Heart right ventricle (tissue), 16 donors: ENCODE measurements at regions not wholly inside any gene's neighbourhood (a gene's known extent, or its start where the extent isn't known, plus 50 kb on each side); places are given as distances from the start of the nearest gene placed in this dataset.

Source experiments
- ATAC-seq, 8 donors: fragments of 200-7000 bp; cut with Tn5 transposase; one replicate each; pipeline ENCODE4 v1.9.1; 2020; ENCODE audit warnings: mild to moderate bottlenecking in 8 of 8, moderate library complexity in 8 of 8, moderate number of reproducible peaks in 1 of 8
- DNase-seq, 2 donors: peaks; one replicate each; pipeline ENCODE4 v3.0.0-alpha.2; 2020
- H3K27ac ChIP-seq, 10 donors: fragments of 200-600 bp; sonication (generic) in 2 of 10; one replicate each; pipeline versions ENCODE4 v1.5.0 to v1.8.0; 2020 to 2022; ENCODE audit warnings: mild to moderate bottlenecking in 3 of 10
- H3K27me3 ChIP-seq, 7 donors: fragments of 200-600 bp; one replicate each; pipeline ENCODE4 v1.8.0; 2021 to 2022; ENCODE audit warnings: mild to moderate bottlenecking in 2 of 7
- H3K36me3 ChIP-seq, 9 donors: fragments of 200-600 bp; sonication (generic) in 1 of 9; one replicate each; pipeline versions ENCODE4 v1.5.0 to v1.8.0; 2020 to 2022; ENCODE audit warnings: mild to moderate bottlenecking in 2 of 9
- H3K4me1 ChIP-seq, 9 donors: fragments of 200-600 bp; sonication (generic) in 1 of 9; one replicate each; pipeline versions ENCODE4 v1.5.0 to v1.8.0; 2020 to 2022; ENCODE audit warnings: mild to moderate bottlenecking in 4 of 9
- H3K4me3 ChIP-seq, 10 donors: fragments of 200-600 bp; sonication (generic) in 2 of 10; one replicate each; pipeline versions ENCODE4 v1.5.0 to v1.8.0; 2020 to 2022; ENCODE audit warnings: mild to moderate bottlenecking in 7 of 10, moderate library complexity in 2 of 10
- H3K9me3 ChIP-seq, 11 donors: fragments of 200-600 bp in 10 of 11; sonication (generic) in 2 of 11; one replicate each; pipeline versions ENCODE4 v1.5.0 to v1.8.0; 2013 to 2022; ENCODE audit warnings: mild to moderate bottlenecking in 2 of 11, control low read depth in 1 of 11, moderate library complexity in 1 of 11
- CTCF ChIP-seq, 9 donors: fragments of 200-600 bp; sonication (generic) in 2 of 9; IDR thresholded peaks; one replicate each; pipeline versions ENCODE4 v1.5.0 to v1.8.0; 2021 to 2022; ENCODE audit warnings: antibody characterized with exemption in 9 of 9, mild to moderate bottlenecking in 5 of 9, moderate library complexity in 1 of 9
- WGBS, 2 donors: extraction: QIAGEN DNeasy Blood & Tissue Kit; methylation state at CpG; one replicate each; pipeline ENCODE4 v1.1.7; 2013; ENCODE audit warnings: inconsistent platforms in 1 of 2; 5-methylcytosine and 5-hydroxymethylcytosine counted together
- intact Hi-C, 10 donors: fragments of 100-400 bp; cut with DNase I; formaldehyde crosslinking; loops; one replicate each; pipeline versions ENCODE4 v1.11.1 to v1.14.2; 2022
- donor health status: Arrhythmogenic right ventricular cardiomyopathy.
- donor health status: ischemic (EF 13 %, LVEDD 7.1; RV severe dilation, severe dysfunction).
- donor health status: healthy with polysubstance abuse.
- donor health status: DM: no; HTN: yes; CAD: no.
- donor health status: DM: no; HTN: no; CAD: no.
- donor health status: ischemic (EF 25% LVEDD 6.9; RV normal size, moderate dysfunction).
- donor health status: ischemic (EF 25% LVEDD 5.7; RV mildly dilated, moderate dysfunction).
- donor health status: healthy.
- donor health status: DM: yes; HTN: yes; CAD: no.
- donor health status: Ischemic cardiomyopathy.
- donor health status: ischemic (EF 35%, LVEDD 5.7; RV mildly dilated, moderate dysfunction).
- donor health status: nonischemic (EF 11% LVEDD 7.7; RV severe dilation, severe dysfunction).
- donor health status: DM: yes; HTN: yes; CAD: no.
- donor health status: PGD.
- donor health status: ischemic (EF 29% LVEDD 5.4; RV normal size, mild dysfunction).
- donor health status: nonischemic (EF 23%, LVEDD 6.1; RV moderate dilation, normal function).

DNA sequence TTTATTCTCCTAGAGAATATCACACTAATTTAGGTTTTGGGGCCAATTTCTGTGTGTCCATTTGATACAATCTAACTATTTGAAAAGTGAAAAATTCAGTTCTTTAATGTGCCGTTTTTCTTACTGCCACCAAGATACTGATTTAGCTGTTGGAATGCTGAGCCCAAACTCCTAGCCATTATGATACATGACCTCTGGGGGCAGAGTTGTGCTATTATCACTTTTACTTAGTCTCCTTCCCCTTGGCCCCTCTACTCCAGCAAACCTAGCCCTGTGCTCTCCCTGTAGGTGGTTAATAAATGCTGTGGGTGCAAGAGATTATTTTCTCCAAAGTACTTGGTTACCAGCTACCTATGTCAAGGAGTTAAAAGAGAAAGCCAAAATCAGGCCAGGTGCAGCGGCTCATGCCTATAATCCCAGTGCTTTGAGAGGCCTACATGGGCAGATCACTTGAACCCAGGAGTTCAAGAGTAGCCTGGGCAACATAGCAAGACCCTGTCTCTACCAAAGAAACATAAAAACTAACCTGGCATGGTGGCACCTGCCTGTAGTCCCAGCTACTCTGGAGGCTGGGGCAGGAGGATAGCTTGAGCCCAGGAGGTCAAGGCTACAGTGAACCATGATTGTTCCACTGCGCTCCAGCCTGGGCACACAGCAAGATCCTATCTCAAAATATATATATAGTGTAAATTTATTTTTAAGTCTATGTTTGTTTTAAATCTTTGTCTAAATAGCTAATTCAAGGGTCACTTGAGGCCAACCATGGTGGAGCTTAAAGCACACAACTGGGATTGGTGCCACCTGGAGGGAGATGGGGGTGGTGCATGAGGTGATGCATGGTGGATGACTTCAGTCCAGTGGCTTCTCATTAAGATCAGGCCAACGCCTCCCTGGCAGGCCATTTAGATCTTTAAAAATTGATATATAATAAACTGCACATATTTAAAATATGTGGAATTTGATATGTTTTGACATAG, 193.2 kb upstream of the PLET1 start:
- no peaks in the 10 kb centered on the region for H3K27me3 ChIP-seq
- 83 to 90% methylated on average over 4 of the region's 4 CpGs for WGBS, 2 donors
- peak in 7 of 9 donors; percentile 35 to 51 (median 48) for TF ChIP-seq CTCF (IDR thresholded peaks at IDR 0.05)
- H3K4me3 ChIP-seq, result no peak overlapping the region
- no peak overlapping the region for H3K27ac ChIP-seq
- H3K36me3 ChIP-seq, result no peaks in the 10 kb centered on the region
- ATAC-seq, result no peak
- H3K9me3 ChIP-seq, result peaks cover 0 to 11% (median 0%) of the 10 kb centered on the region in 11 donors
- no peaks in the 10 kb centered on the region for H3K4me1 ChIP-seq
- intact Hi-C loops, result loop anchor here in 4 of 10 donors (2.0 to 10.0 kb wide), 3 partner anchors 139 to 163 kb away; no protein-coding TSS in a partner anchor
- DNase-seq, result peak; percentile 18 to 26

DNA sequence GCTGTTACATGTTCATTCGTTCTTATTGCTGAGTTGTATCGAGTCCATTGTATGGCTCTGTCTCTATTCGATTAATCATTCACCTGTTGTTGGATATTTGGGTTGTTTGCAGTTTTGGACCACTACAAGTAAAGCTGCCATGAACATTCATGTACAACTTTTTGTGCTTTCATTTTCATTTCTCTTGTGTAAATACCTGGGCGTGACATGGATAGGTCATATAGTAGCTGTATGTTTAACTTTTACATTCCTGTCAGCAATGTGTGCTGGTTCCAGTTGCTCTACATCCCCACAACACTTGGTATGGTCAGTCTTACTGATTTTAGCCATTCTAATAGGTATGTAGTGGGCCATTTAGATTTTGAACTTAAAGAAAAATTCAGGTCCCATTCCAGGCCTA, 194.2 kb upstream of the PLET1 start:
- Histone ChIP-seq H3K9me3 (peaks cover 0 to 11% (median 0%) of the 10 kb centered on the region in 11 donors), H3K36me3 (no peaks in the 10 kb centered on the region), H3K4me3 (no peak overlapping the region), H3K27me3 (no peaks in the 10 kb centered on the region), H3K4me1 (no peaks in the 10 kb centered on the region), H3K27ac (no peak overlapping the region)
- intact Hi-C loops, result loop anchor here in 3 of 10 donors (10.0 kb wide), 2 partner anchors 140 to 160 kb away; no protein-coding TSS in a partner anchor
- ATAC-seq (no peak), DNase-seq (no peak)
- 93 to 94% methylated on average over 4 of the region's 4 CpGs for whole genome bisulfite sequencing, 2 donors
- no peak for TF ChIP-seq CTCF (IDR thresholded peaks at IDR 0.05)

GRCh38 chr11:112455791-112456190, 195.1 kb upstream of the PLET1 start:
- Histone ChIP-seq H3K4me1 (no peaks in the 10 kb centered on the region), H3K4me3 (no peak overlapping the region), H3K27me3 (no peaks in the 10 kb centered on the region), H3K36me3 (no peaks in the 10 kb centered on the region), H3K27ac (no peak overlapping the region), H3K9me3 (peaks cover 0 to 11% (median 0%) of the 10 kb centered on the region in 11 donors)
- intact Hi-C loops, result loop anchor here in 3 of 10 donors (10.0 kb wide), 2 partner anchors 141 to 161 kb away; no protein-coding TSS in a partner anchor
- DNase-seq, result no peak
- no peak for ATAC-seq
- TF ChIP-seq CTCF (IDR thresholded peaks at IDR 0.05), result no peak
- WGBS, 2 donors, result 56 to 76% methylated on average over 1 of the region's 1 CpG

DNA sequence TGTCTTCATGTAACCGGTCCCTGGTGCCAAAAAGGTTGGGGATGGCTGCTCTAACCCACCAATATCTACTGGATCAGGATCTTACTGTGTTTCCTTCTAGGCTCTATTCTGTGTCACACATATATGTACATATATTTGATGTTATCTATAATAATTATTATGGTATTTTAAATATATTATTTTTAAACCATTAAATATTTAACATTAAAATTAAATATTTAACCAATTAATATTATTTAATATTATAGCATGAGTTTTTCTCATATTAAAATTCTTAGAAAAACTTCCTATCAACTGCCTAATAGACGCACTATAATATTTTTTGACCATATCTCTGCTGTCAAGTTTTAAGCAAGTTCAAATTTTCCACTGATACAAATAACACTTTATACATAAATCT, 196.9 kb upstream of the PLET1 start:
- TF ChIP-seq CTCF (IDR thresholded peaks at IDR 0.05), result no peak
- H3K4me3 ChIP-seq, result no peak overlapping the region
- H3K4me1 ChIP-seq, result no peaks in the 10 kb centered on the region
- H3K9me3 ChIP-seq, result peaks cover 0 to 11% (median 0%) of the 10 kb centered on the region in 11 donors
- intact Hi-C loops, result loop anchor here in 3 of 10 donors (10.0 kb wide), 2 partner anchors 143 to 163 kb away; no protein-coding TSS in a partner anchor
- no peaks in the 10 kb centered on the region for H3K27me3 ChIP-seq
- DNase-seq (no peak), ATAC-seq (no peak)
- WGBS, 2 donors, result 88 to 90% methylated on average over 2 of the region's 2 CpGs
- no peaks in the 10 kb centered on the region for H3K36me3 ChIP-seq
- no peak overlapping the region for H3K27ac ChIP-seq
